HK-2 (cell line): ENCODE measurements at regions not wholly inside any gene's neighbourhood (a gene's known extent, or its start where the extent isn't known, plus 50 kb on each side); places are given as distances from the start of the nearest gene placed in this dataset.
"Not testable (repeated sequence)": the region's sequence is repeated elsewhere in the genome, so short reads cannot be mapped to it uniquely, and the experiment has no call there.

Experiments used
- DNase-seq: peaks from one replicate; pipeline ENCODE4 v3.0.0-alpha.2; 2018; ENCODE audit not compliant: unreplicated experiment

- no peak for DNase-seq
Measured at GRCh38 chr4:81600520-81601357, 129.0 kb upstream of the RASGEF1B start.

DNA sequence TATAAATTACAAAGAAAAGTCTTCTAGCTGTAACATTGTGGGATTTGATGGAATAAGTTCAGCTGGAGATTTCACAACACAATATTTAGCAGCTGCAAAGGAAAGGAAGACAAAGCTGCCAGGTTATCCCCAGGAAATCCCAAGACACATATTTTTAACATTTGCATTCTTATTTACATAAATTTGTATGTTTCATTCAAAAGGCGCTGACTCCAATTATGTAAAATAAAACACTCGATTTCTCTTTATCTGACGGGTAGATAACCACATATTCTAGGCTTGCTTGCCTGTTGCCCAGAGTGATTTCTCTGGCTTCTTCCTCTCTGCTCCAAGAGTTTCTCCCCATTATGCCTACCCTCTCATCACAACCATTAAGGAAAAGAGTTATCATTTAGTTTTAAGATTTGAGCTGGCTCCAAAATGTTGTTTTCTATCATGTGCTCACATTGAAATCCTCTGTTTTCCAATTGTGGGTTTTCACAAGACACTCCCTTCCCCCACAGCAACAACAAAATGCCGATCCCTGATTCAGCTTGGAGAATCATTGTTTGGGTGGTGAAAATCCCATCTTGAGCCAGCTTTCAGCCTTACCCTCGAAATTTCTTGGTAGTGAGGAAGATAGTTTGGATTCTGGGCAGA lies 128.2 kb upstream of the RASGEF1B start:
- no peak for DNase-seq

DNA sequence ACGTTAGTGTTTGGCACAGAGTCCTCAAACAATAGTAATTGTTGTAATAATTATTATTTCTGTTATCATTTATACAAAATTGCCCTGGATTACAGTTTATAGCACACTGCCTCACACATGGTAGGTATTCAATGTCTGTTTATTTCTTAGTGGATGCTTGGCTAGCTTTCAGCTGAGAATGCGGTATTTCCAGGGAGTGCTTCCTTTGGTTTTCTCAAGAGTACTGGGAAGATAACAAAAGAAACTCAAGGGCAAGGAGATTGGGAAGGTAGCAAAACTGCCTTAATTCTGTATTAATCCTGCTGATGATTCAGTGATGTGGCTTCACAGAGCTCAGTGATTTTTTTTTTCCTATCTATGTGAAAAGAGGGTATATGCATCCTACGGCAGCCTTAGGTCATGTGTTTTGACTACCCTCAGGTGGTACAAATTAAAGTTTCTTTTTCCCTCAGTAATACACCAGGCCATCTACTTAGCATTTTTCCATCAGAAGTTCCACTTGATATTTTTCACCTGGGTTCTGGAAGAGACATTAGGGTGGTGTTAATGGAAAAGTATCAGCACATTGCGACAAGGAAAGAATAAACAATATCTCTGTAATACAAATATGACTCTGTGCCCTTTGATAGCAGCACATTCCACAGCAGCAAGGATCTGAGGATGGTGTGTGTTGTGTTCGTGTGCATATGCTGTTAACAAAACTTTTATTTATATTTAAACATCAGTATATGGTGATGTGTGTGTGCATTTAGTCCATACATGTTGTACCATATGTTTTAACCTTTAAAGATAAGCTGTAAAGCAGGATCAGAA lies 124.3 kb upstream of the RASGEF1B start:
- DNase-seq: no peak

- no peak for DNase-seq
Measured at GRCh38 chr4:81595287-81595686, 123.6 kb upstream of the RASGEF1B start.

- DNase-seq: no peak
Measured at GRCh38 chr4:81594490-81595159, 122.9 kb upstream of the RASGEF1B start.

- DNase-seq: no peak
Measured at GRCh38 chr4:81592701-81593100, 121.0 kb upstream of the RASGEF1B start.

GRCh38 chr4:81590596-81590995 lies 118.9 kb upstream of the RASGEF1B start:
- DNase-seq: no peak

GRCh38 chr4:81589262-81589661 lies 117.6 kb upstream of the RASGEF1B start:
- DNase-seq: no peak

DNA sequence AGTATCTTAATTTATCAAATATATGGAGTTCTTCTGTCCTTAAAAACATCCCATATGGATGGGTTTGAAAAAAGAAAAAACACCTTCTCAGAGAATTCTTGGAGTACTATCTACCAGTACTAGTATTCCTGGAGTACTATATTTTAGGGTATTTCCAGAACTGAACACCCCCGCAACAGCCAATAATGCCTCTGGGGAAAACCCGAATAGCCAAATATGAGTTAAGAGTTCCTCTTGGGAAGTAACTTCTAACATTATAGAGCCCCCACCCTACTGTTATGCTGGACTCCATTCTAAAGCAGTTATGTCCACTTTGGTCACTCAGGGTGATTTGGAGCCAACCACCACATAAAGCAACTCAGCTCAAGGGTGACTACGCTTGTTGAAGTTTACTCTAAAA lies 115.0 kb upstream of the RASGEF1B start:
- no peak for DNase-seq

GRCh38 chr4:81580994-81581374 lies 109.3 kb upstream of the RASGEF1B start:
- DNase-seq: not testable (repeated sequence)

DNA sequence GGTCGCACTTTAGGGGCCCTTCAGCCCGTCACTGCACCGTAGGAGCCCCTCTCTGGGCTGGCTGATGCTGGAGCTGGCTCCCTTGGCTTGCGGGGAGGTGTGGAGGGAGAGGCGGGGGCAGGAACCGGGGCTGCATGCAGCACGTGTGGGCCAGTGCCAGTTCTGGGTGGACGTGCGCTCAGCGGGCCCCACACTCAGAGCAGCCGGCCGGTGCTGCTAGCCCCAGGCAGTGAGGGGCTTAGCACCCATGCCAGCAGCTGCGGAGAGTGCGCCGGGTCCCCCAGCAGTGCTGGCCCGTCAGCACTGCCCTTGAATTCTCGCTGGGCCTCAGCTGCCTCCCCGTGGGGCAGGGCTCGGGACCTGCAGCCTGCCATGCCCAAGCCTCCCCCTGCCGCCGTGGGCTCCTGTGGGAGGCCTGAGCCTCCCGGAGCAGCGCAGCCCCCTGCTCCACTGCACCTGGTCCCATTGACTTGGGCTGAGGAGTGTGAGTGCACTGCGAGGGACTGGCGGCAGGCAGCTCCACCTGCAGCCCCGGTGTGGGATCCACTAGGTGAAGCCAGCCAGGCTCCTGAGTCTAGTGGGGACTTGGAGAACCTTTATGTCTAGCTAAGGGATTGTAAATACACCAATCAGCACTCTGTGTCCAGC lies 108.8 kb upstream of the RASGEF1B start:
- DNase-seq: no peak

DNA sequence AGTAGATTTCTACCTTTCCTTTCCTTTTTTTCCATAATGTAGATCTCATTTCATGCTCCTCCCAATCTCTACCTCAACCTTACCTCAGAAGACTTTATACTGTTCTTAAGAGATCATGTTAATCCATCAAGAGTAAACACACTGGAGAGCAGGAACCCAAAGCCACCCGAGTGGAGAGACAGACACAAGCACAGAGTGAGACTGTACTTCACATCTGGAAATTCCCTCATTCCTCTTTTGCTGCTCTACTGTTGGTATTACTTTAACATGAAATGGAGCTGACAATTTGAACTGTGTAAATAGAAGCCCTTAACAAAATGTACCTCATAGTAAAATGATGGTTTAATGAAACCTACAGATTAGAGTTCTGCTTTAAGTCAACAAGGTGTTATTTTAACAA lies 105.7 kb upstream of the RASGEF1B start:
- no peak for DNase-seq

DNA sequence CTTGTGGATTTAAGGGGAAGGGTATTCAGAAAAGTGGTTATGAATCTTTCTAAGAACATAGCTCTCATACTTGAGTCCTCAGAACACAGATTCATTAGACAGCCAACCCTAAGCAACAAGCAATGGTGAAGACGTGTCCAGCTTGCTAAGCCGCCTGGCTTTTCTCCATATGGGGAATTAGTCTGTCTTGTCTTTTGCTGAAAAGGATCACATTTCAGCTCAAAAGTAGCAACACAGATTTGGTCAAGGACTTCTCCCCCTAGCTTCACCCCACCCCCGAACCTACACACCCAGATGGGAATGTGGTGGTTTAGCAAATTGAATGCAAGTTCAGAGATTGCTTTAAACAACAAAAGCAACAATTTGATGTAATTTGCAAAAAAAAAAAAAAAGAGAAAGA lies 103.3 kb upstream of the RASGEF1B start:
- DNase-seq: no peak

GRCh38 chr4:81573840-81574239 lies 102.1 kb upstream of the RASGEF1B start:
- DNase-seq: no peak

DNA sequence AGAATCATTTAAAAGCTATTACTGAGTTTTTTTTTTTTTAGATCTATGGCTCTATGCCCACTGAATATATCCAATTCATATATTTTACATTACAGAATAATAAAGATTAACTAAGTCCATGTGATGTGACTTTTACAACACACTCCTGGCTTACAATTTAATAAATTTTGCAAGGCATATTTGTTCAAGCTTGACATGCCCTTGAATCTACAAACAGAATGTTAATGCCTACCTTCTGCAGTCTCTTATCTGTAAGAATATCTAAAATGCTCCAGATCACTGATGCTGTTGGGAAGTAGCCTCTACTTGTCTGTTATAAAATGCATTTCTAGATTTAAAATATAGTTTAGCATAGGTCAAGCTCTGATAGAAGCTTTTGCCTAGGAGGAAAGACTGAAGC lies 100.7 kb upstream of the RASGEF1B start:
- no peak for DNase-seq

DNA sequence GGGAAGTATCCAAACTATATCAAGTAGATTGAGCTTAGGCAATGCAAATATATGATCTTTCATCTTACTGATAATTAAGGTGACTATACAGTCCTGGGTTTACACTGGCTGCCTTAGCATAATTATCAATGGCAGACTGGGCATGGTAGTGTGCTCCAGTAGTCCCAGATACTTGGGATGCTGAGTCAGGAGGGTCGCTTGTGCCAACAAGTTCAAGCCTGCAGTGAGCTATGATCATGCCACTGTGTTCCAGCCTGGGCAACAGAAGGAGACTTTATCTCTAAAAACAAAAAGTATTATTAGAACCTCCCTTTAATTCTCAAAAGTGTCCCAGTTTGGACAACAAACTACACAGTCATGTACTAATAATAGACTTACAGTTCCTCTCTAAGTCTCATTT lies 99.4 kb upstream of the RASGEF1B start:
- DNase-seq: no peak

GRCh38 chr4:81566161-81566591 lies 94.5 kb upstream of the RASGEF1B start:
- DNase-seq: no peak

DNA sequence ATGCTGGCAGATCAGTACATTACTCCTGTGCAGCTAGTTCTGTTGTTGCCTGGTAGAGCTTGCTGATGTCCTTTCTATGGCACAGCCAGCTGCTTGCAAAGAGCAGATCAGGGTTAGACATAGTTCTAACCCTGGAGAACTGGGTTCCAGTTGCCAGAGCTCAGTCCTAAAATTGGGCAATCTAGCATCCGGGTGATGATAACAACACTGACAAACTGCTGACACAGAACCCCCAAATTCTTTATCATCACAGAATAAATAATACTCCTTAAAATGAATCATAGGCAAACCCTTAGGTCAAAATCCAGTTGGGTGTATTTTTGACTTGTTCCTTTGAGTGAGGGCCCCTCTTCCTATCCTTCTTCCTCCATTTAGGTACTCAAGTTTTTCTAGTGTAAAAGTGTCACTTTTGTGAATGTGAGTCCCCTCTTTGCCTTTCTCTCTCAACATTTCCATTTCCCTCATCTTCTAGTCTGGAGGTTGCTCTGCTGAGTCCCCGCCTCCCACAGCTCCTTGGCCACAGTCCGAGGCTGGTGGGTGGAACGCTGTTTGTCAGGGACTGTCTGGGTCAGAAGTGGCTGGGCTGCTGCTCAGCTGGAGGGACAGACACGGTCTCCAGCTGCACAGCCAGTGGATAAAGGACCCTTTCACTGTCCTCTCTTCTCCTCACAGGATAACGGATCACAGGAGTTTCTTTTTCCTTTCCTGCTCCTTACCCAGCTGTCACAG lies 93.6 kb upstream of the RASGEF1B start:
- DNase-seq: no peak

- DNase-seq: no peak
Measured at GRCh38 chr4:81564025-81564424, 92.3 kb upstream of the RASGEF1B start.

- DNase-seq: no peak
Measured at GRCh38 chr4:81562093-81562492, 90.4 kb upstream of the RASGEF1B start.

GRCh38 chr4:81557306-81557705 lies 85.6 kb upstream of the RASGEF1B start:
- no peak for DNase-seq
